Tibial nerve (tissue), 4 donors: ENCODE measurements at regions not wholly inside any gene's neighbourhood (a gene's known extent, or its start where the extent isn't known, plus 50 kb on each side); places are given as distances from the start of the nearest gene placed in this dataset.

Experiments used
- DNase-seq, 2 donors: peaks; one replicate each; pipeline ENCODE4 v3.0.0-alpha.2; 2019; ENCODE audit warnings: low spot score in 2 of 2
- H3K27ac ChIP-seq, 4 donors: fragments of 200-600 bp; sonication (generic) in 3 of 4; one replicate each; pipeline ENCODE4 v1.5.1; 2017 to 2019; ENCODE audit warnings: mild to moderate bottlenecking in 1 of 4
- H3K27me3 ChIP-seq, 2 donors: fragments of 200-600 bp; sonication (generic) in 1 of 2; one replicate each; pipeline versions ENCODE4 v1.5.1 to v1.6.0; 2017 to 2019
- H3K36me3 ChIP-seq, 3 donors: fragments of 200-600 bp; sonication (generic); one replicate each; pipeline ENCODE4 v1.5.1; 2018 to 2019
- H3K4me1 ChIP-seq, 4 donors: fragments of 200-600 bp; sonication (generic) in 3 of 4; one replicate each; pipeline ENCODE4 v1.5.1; 2017 to 2019
- H3K4me3 ChIP-seq, 4 donors: fragments of 200-600 bp; sonication (generic) in 3 of 4; one replicate each; pipeline ENCODE4 v1.5.1; 2017 to 2019; ENCODE audit warnings: mild to moderate bottlenecking in 1 of 4, moderate library complexity in 1 of 4
- H3K9me3 ChIP-seq, 4 donors: fragments of 200-600 bp; sonication (generic) in 3 of 4; one replicate each; pipeline ENCODE4 v1.5.1; 2017 to 2019
- EP300 ChIP-seq, 2 donors: sonication (generic); formaldehyde crosslinking; IDR thresholded peaks; one replicate each; pipeline ENCODE4 v1.6.1; 2017; ENCODE audit warnings: antibody characterized with exemption in 2 of 2, mild to moderate bottlenecking in 1 of 2
- POLR2A ChIP-seq, 2 donors: fragments of 450-650 bp; IDR thresholded peaks; one replicate each; pipeline ENCODE4 v1.6.1; 2017; ENCODE audit warnings: antibody characterized with exemption in 2 of 2, mild to moderate bottlenecking in 2 of 2, moderate library complexity in 2 of 2
- WGBS, 2 donors: methylation state at CpG; one replicate each; pipeline ENCODE4 v1.1.5; 2018; 5-methylcytosine and 5-hydroxymethylcytosine counted together
- TF ChIP-seq, protein P1 (sequence below), 5 experiments: fragments of 200-600 bp in 3 of 5; fragments of 450-650 bp in 2 of 5; sonication (generic) in 3 of 5; IDR thresholded peaks; one replicate each; pipeline ENCODE4 v1.5.1; 2016 to 2019; ENCODE audit warnings: antibody characterized with exemption in 5 of 5, mild to moderate bottlenecking in 3 of 5, moderate library complexity in 2 of 5

DNA sequence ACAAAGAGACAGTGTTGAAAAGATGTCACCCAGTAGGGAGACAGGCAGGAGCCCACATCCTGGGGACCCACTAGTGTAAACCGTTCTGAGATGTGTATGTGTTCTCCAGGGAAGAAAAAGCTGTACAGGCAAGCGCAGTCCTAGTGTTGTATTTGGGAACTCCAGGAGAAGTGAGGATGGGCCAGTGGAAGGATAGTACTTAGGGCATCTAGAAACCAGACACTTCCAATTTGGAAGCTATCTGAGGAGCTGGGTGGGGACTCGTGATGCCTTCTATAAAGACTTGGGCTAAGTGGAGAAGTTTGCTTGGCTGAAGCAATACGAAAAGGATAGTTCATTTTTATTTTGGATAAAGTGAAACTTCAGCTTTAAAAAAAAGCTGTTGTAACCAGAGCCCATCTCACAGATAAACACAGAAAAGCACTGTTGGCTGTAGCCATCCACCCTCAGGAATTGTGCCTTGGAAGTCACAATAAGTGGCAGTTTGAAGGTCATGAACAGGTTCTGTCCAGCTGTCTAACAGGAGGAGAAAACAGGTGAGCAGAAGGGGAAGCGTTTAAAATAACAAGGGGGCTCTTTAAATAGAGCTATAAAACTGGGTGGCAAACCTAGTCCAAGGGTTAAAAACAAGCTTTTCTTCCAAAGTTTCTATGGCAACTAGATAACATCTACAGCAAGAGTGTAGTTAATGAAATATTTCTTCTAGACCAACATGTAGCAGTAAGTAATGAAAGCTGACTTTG is 108.0 kb upstream of the ARHGAP5 start:
- no peak for DNase-seq
- Histone ChIP-seq H3K36me3 (no peaks in the 10 kb centered on the region), H3K27ac (peak overlapping the region in 1 of 4 donors; percentile 4), H3K4me1 (peaks cover 0 to 49% (median 17%) of the 10 kb centered on the region in 4 donors), H3K4me3 (no peak overlapping the region), H3K27me3 (no peaks in the 10 kb centered on the region), H3K9me3 (peaks cover 0 to 4% (median 2%) of the 10 kb centered on the region in 4 donors)
- TF ChIP-seq, protein P1, sequence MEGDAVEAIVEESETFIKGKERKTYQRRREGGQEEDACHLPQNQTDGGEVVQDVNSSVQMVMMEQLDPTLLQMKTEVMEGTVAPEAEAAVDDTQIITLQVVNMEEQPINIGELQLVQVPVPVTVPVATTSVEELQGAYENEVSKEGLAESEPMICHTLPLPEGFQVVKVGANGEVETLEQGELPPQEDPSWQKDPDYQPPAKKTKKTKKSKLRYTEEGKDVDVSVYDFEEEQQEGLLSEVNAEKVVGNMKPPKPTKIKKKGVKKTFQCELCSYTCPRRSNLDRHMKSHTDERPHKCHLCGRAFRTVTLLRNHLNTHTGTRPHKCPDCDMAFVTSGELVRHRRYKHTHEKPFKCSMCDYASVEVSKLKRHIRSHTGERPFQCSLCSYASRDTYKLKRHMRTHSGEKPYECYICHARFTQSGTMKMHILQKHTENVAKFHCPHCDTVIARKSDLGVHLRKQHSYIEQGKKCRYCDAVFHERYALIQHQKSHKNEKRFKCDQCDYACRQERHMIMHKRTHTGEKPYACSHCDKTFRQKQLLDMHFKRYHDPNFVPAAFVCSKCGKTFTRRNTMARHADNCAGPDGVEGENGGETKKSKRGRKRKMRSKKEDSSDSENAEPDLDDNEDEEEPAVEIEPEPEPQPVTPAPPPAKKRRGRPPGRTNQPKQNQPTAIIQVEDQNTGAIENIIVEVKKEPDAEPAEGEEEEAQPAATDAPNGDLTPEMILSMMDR (IDR thresholded peaks at IDR 0.05), result peak in 1 of 5 experiments; percentile 14
- TF ChIP-seq EP300 (IDR thresholded peaks at IDR 0.05) (no peak), POLR2A (IDR thresholded peaks at IDR 0.05) (no peak)
- 52 to 60% methylated on average over 5 of the region's 5 CpGs for WGBS, 2 donors

DNA sequence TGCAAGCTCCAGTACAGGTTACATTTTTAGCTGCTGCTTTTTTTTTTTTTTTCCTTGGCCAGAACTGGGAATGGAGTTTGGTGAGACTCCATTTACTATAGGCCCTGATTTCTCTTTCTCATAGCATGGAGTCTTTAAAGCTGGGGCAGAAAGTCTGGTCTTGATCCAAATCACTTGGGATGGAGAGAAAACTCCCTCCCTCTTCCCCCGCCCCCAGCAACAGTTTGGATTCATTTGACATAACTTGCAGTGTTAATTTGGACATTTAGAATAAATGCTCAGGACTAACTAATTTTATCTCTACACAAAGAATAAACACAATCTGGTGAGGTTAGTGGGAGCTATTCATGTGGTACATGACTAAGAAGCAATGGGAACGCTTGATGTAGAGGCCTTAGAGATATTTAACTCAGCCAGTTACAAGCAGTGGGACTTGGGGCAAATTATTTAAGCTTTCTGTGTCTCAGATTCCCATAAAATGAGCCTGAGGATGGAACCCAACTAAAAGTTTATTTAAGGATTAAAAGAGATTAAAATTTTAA is 107.3 kb upstream of the ARHGAP5 start:
- peak overlapping the region in 1 of 4 donors; percentile 4 for H3K27ac ChIP-seq
- peaks cover 0 to 10% (median 2%) of the 10 kb centered on the region in 4 donors for H3K9me3 ChIP-seq
- DNase-seq, result no peak
- H3K4me1 ChIP-seq, result peaks cover 0 to 47% (median 17%) of the 10 kb centered on the region in 4 donors
- H3K27me3 ChIP-seq, result no peaks in the 10 kb centered on the region
- TF ChIP-seq POLR2A (IDR thresholded peaks at IDR 0.05), result no peak
- TF ChIP-seq, protein P1 (IDR thresholded peaks at IDR 0.05), result no peak
- TF ChIP-seq EP300 (IDR thresholded peaks at IDR 0.05), result no peak
- H3K36me3 ChIP-seq, result no peaks in the 10 kb centered on the region
- H3K4me3 ChIP-seq, result no peak overlapping the region
- 79 to 80% methylated on average over 2 of the region's 2 CpGs for WGBS, 2 donors

DNA sequence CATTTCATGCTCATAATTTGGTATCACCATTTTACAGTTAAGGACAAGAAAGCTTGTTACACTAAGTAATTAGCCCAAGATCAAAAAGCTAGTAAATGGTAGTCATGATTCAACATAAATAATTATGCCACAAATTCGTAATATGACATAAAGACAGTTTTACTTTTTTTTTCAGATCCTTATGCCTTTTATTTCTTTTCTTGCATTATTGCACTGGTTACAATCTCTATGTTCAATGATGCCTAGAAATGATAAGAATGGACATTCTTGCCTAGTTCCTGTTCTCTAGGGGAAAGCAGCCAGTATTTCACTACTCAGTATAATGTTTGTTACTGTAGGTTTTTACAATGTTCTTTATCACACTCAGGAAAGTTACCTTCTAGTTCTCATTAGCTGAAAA is 106.4 kb upstream of the ARHGAP5 start:
- Histone ChIP-seq H3K36me3 (no peaks in the 10 kb centered on the region), H3K27ac (no peak overlapping the region), H3K4me3 (no peak overlapping the region), H3K27me3 (no peaks in the 10 kb centered on the region), H3K9me3 (peaks cover 0 to 10% (median 2%) of the 10 kb centered on the region in 4 donors), H3K4me1 (peaks cover 0 to 37% (median 12%) of the 10 kb centered on the region in 4 donors)
- 98% methylated on average over 1 of the region's 1 CpG for WGBS, 2 donors
- TF ChIP-seq POLR2A (IDR thresholded peaks at IDR 0.05) (no peak), EP300 (IDR thresholded peaks at IDR 0.05) (no peak)
- TF ChIP-seq, protein P1 (IDR thresholded peaks at IDR 0.05), result no peak
- no peak for DNase-seq

DNA sequence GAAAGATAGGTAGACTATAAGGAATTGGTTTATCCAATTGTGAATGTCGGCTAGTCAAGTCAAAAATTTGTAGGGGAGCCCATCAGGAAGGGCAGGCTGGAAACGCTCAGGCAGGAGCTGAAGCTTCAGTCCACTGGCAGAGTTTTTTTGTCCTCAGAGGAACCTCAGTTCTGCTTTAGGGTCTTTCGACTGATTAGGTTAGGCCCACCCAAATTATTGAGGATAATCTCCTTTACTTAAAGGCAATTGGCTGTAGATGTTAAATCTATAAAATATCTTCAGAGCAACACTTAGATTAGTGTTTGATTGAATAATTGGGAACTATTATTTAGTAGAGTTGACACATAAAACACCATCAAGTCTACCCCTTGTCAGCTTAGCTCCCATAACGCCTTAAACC is 105.5 kb upstream of the ARHGAP5 start:
- TF ChIP-seq, protein P1 (IDR thresholded peaks at IDR 0.05), result no peak
- no peak for TF ChIP-seq POLR2A (IDR thresholded peaks at IDR 0.05)
- no peak for TF ChIP-seq EP300 (IDR thresholded peaks at IDR 0.05)
- Histone ChIP-seq H3K36me3 (no peaks in the 10 kb centered on the region), H3K27me3 (no peaks in the 10 kb centered on the region), H3K27ac (no peak overlapping the region), H3K4me3 (no peak overlapping the region), H3K4me1 (peaks cover 0 to 28% (median 7%) of the 10 kb centered on the region in 4 donors), H3K9me3 (peaks cover 0 to 10% (median 2%) of the 10 kb centered on the region in 4 donors)
- no peak for DNase-seq
- WGBS, 2 donors, result 87 to 92% methylated on average over 4 of the region's 4 CpGs

DNA sequence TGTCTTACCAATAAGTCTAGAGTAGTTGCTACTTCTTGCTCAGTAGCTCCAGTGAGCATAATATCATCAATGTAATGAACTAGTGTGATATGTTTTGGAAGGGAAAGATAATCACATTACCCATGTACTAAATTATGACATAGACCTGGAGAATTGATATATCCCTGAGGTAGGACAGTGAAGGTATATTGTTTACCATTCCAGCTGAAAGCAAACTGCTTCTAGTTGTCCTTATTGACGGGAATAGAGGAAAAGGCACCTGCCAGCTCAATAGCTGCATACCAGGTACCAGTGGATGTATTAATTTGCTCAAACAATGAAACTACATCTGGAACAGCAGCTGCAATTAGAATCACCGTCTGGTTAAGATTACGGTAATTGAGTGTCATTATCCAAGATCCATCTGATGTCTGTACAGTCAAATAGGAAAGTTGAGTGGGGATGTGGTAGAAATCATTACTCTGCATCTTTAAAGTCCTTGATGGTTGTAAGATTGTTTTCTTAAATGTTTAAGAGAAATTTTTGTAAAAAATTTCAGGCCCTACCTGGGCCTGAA is 100.0 kb upstream of the ARHGAP5 start:
- Histone ChIP-seq H3K36me3 (no peaks in the 10 kb centered on the region), H3K4me3 (no peak overlapping the region), H3K4me1 (no peaks in the 10 kb centered on the region), H3K27me3 (no peaks in the 10 kb centered on the region), H3K9me3 (peaks cover 0 to 18% (median 0%) of the 10 kb centered on the region in 4 donors), H3K27ac (no peak overlapping the region)
- no peak for DNase-seq
- TF ChIP-seq EP300 (IDR thresholded peaks at IDR 0.05) (no peak), POLR2A (IDR thresholded peaks at IDR 0.05) (no peak)
- TF ChIP-seq, protein P1 (IDR thresholded peaks at IDR 0.05), result no peak
- 78 to 87% methylated on average over 3 of the region's 3 CpGs for WGBS, 2 donors
